ENCODE measurements at regions not wholly inside any gene's neighbourhood (a gene's known extent, or its start where the extent isn't known, plus 50 kb on each side); places are given as distances from the start of the nearest gene placed in this dataset.
"Not testable (repeated sequence)": the region's sequence is repeated elsewhere in the genome, so short reads cannot be mapped to it uniquely, and the experiment has no call there.

GRCh38 chr11:43177975-43178374 is 133.8 kb upstream of the API5 start:
- DNase-seq (ENCODE audit: low read depth), result no peak
- no peak overlapping the region for H3K4me3 ChIP-seq (ENCODE audit: control insufficient read depth, low read depth, low read length)
- no peak for TF ChIP-seq CTCF (IDR thresholded peaks at IDR 0.05; ENCODE audit: control insufficient read depth, insufficient read depth, low read depth, low read length, missing control alignments)

GRCh38 chr11:43194459-43194858 is 117.3 kb upstream of the API5 start:
- not testable (repeated sequence) for DNase-seq (ENCODE audit: low read depth)

GRCh38 chr11:43197379-43197778 is 114.4 kb upstream of the API5 start:
- no peak overlapping the region for H3K4me3 ChIP-seq (ENCODE audit: control insufficient read depth, low read depth, low read length)
- TF ChIP-seq CTCF (IDR thresholded peaks at IDR 0.05; ENCODE audit: control insufficient read depth, insufficient read depth, low read depth, low read length, missing control alignments), result no peak
- DNase-seq (ENCODE audit: low read depth), result no peak

More at GRCh38 chr11:43194459-43194858, 117.3 kb upstream of the API5 start:
- H3K4me3 ChIP-seq (ENCODE audit: control insufficient read depth, low read depth, low read length), result not testable (repeated sequence)

- DNase-seq (ENCODE audit: low read depth), result no peak
- H3K4me3 ChIP-seq (ENCODE audit: control insufficient read depth, low read depth, low read length), result no peak overlapping the region
- no peak for TF ChIP-seq CTCF (IDR thresholded peaks at IDR 0.05; ENCODE audit: control insufficient read depth, insufficient read depth, low read depth, low read length, missing control alignments)
Observed at GRCh38 chr11:43200031-43200430, 111.8 kb upstream of the API5 start.

- no peak for TF ChIP-seq CTCF (IDR thresholded peaks at IDR 0.05; ENCODE audit: control insufficient read depth, insufficient read depth, low read depth, low read length, missing control alignments)
- no peak overlapping the region for H3K4me3 ChIP-seq (ENCODE audit: control insufficient read depth, low read depth, low read length)
- DNase-seq (ENCODE audit: low read depth), result no peak
Observed at GRCh38 chr11:43212279-43212678, 99.5 kb upstream of the API5 start.

GRCh38 chr11:43214471-43214870 is 97.3 kb upstream of the API5 start:
- DNase-seq (ENCODE audit: low read depth), result no peak
- TF ChIP-seq CTCF (IDR thresholded peaks at IDR 0.05; ENCODE audit: control insufficient read depth, insufficient read depth, low read depth, low read length, missing control alignments), result no peak
- H3K4me3 ChIP-seq (ENCODE audit: control insufficient read depth, low read depth, low read length), result no peak overlapping the region

GRCh38 chr11:43217849-43218248 is 93.9 kb upstream of the API5 start:
- no peak for TF ChIP-seq CTCF (IDR thresholded peaks at IDR 0.05; ENCODE audit: control insufficient read depth, insufficient read depth, low read depth, low read length, missing control alignments)
- no peak for DNase-seq (ENCODE audit: low read depth)
- no peak overlapping the region for H3K4me3 ChIP-seq (ENCODE audit: control insufficient read depth, low read depth, low read length)

Measured in AG09309 (cell line).